ENCODE measurements at regions not wholly inside any gene's neighbourhood (a gene's known extent, or its start where the extent isn't known, plus 50 kb on each side); places are given as distances from the start of the nearest gene placed in this dataset.

- Histone ChIP-seq H3K79me2 (ENCODE audit: insufficient read depth, low read length) (no peaks in the 10 kb centered on the region), H3K36me3 (ENCODE audit: control insufficient read depth in 1 of 2, insufficient read depth in 2 of 2, low read length in 2 of 2) (no peaks in the 10 kb centered on the region), H3K9me2 (ENCODE audit: insufficient read depth) (no peaks in the 10 kb centered on the region), H3K27ac (ENCODE audit: low read depth, low read length) (no peak overlapping the region), H3K4me1 (ENCODE audit: control insufficient read depth in 1 of 2, insufficient read depth in 2 of 2, low read length in 2 of 2) (no peaks in the 10 kb centered on the region), H4K20me1 (ENCODE audit: insufficient read depth) (no peaks in the 10 kb centered on the region), H3K9me3 (ENCODE audit: control insufficient read depth in 1 of 2, insufficient read depth in 1 of 2, low read depth in 1 of 2, low read length in 2 of 2) (no peaks in the 10 kb centered on the region), H3K9ac (ENCODE audit: low read length) (no peak overlapping the region), H3K4me2 (ENCODE audit: low read length) (no peak overlapping the region), H3K27me3 (ENCODE audit: insufficient read depth, low read length) (0 out of 2 replicates have a peak, but pooled peaks cover 4% of the 10 kb centered on the region), H3K4me3 (replicated peaks in 1 of 2; ENCODE audit: low read depth in 1 of 2, low read length in 2 of 2) (no peak overlapping the region), H2AFZ (ENCODE audit: low read depth, low read length, poor library complexity, severe bottlenecking) (no peak overlapping the region)
- RAD21 ChIA-PET (ENCODE audit: low non-redundant PET in 1 of 2, low total read pairs in 2 of 2, uncharacterized antibody in 2 of 2, unreplicated experiment in 2 of 2), result no interaction called here
- CTCF ChIA-PET, result no interaction called here
- no peak for TF ChIP-seq EZH2phosphoT487 (IDR thresholded peaks at IDR 0.05; ENCODE audit: borderline replicate concordance)
- TF ChIP-seq ZNF274 (IDR thresholded peaks at IDR 0.05; ENCODE audit: low read depth, low read length), result no peak
- no peak for TF ChIP-seq ATF3 (IDR thresholded peaks at IDR 0.05)
- TF ChIP-seq YY1 (IDR thresholded peaks at IDR 0.05; ENCODE audit: extremely low read depth, insufficient replicate concordance, low read depth, low read length), result no peak
- no peak for TF ChIP-seq ZBTB33 (IDR thresholded peaks at IDR 0.05; ENCODE audit: extremely low read depth, insufficient replicate concordance, low read length)
- TF ChIP-seq SIN3A (IDR thresholded peaks at IDR 0.05; ENCODE audit: low read depth), result no peak
- no peak for TF ChIP-seq ZFX (IDR thresholded peaks at IDR 0.05)
- no peak for TF ChIP-seq POLR2AphosphoS5 (IDR thresholded peaks at IDR 0.05; ENCODE audit: low read depth, low read length)
- no peak for TF ChIP-seq EZH2 (IDR thresholded peaks at IDR 0.05)
- TF ChIP-seq TCF7L2 (IDR thresholded peaks at IDR 0.05; ENCODE audit: borderline replicate concordance, extremely low read depth, insufficient read depth, insufficient read length), result no peak
- no peak for TF ChIP-seq MAX (IDR thresholded peaks at IDR 0.05)
- no peak for TF ChIP-seq SRF (IDR thresholded peaks at IDR 0.05; ENCODE audit: low read depth)
- TF ChIP-seq EGR1 (IDR thresholded peaks at IDR 0.05; ENCODE audit: low read depth), result no peak
- POLR2A ChIA-PET, result no interaction called here
- no TSS peak for BruUV-seq (replicated peaks)
- intact Hi-C loops (cut with micrococcal nuclease), result no loop called here
- no peak for DNase-seq (ENCODE audit: low read depth, low spot score)
- no peak for ATAC-seq
These were observed 194.8 kb downstream of the LNPK start for GRCh38 chr2:175807031-175807873.
